HG03558 (cell line): ENCODE measurements at regions not wholly inside any gene's neighbourhood (a gene's known extent, or its start where the extent isn't known, plus 50 kb on each side); places are given as distances from the start of the nearest gene placed in this dataset.
A peak's percentile ranks its signal among the peaks of the same experiment; 100 is the strongest.

Experiments used
- ATAC-seq: cut with Tn5 transposase; IDR thresholded peaks from one replicate; pipeline ENCODE4 v1.9.1; 2021; ENCODE audit warnings: moderate number of reproducible peaks; ENCODE audit not compliant: unreplicated experiment; ENCODE audit errors: extremely low read depth

GRCh38 chr4:144300616-144301015, 160.1 kb upstream of the GYPA start:
- no peak for ATAC-seq

DNA sequence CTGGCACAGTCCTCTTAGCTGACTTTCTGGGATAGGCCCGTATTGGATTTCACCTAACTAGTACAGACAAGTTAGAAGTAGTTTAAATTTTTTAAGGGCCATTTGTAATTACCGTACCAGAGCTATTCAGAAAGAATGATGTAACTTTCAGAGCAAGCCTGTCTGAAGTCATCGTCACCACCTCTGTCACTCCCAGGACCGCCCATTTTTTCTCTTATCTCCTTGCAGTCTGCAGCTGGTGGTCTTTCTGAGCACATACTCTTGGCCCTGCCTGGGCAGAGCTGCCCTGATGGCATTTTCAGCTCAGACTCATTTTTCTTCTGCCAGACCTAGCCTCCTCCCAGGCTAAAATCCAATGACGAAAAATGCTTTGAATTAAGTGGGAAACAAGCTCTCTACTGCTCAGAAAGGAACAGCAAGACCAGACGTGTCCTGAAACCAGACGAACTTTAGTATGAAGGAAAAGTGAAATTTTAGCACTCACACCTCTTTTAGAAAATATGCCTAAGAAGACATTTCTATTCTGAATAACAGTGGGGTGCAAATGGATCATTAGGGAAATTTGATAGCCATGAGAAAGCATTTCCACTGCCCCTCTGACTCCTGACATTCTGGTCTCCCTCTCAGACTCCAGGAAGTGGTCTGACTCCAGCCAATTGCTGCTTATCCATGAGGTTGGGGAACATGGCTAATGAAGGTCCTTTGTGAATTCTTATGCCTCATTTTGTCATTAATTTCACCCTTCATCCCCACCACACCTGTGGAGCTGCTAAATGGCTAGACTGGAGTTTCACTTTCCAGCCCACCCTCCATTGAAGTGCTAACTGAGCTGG, 162.4 kb upstream of the GYPA start:
- no peak for ATAC-seq

DNA sequence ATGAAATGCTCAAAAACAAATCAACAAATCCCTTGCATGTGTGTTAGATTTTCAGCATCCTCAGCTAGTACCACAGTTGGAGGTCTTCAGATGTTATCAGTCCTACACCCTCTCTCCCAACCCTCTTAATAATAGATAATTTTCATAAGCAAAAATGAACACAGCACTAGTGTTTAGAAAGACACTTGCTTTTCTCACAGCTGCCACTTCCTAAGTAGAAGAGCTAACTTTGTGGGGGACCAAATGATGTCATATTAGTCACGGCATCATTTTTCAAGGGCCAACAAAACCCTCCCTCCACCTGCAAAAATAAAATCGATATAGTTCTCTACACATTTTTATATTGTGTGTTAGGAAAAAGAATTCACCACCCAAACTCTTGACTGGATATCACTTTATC, 163.5 kb upstream of the GYPA start:
- ATAC-seq: no peak

GRCh38 chr4:144310535-144310934, 170.0 kb upstream of the GYPA start:
- ATAC-seq: no peak

DNA sequence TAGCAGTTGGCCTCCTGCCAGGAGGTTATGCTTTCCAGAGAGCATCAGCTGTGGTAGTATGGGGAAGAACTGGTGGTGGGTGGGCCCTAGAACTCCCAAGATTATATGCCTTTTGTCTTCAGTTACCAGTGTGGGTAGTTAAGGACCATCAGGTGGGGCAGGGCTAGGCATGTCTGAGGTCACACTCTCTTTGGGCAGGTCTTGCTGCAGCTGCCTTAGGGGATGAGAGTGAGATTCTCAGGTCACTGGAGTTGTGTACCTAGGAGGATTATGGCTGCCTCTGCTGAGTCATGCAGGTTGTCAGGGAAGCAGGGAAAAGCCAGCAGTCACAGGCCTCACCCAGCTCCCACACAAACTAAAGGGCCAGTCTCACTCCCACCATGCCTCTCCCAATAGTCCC, 172.9 kb upstream of the GYPA start:
- no peak for ATAC-seq

DNA sequence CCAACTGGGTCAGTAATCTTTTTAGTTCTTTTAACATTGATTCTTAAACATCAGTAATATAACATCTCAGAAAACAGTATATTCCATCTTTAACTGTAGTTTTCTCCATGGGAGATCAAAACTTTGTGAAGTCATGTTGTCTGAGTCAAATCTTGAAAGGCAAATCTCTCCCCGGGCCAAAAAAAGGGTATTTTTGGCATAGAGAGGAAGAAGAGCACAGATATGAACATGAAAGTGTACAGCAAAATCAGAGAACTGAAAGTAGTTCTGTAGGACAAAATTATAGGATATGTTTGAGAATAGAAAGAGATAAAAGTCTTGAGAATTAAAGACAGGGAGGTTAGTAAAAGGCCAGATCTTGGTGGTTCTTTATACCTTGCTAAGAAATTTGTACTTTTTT, 176.4 kb upstream of the GYPA start:
- ATAC-seq: no peak

DNA sequence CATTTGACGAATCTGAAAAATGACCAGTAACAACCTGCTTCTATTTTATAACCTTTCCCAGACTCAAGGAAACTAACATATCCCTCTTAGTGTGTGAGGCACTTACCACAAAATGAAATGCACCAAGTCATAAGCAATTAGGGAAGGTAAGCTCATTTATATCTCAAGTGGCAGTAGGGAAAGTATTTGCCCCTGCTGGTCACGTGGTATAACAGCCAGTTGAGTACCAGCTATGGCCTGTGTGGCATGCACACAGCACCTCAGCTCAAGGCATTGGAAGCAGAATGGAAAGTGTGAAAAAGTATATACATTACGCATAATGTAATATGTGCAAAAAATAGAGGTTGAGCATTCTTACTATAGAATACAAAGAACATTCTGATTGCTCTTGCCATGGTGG, 178.3 kb upstream of the GYPA start:
- ATAC-seq: no peak

DNA sequence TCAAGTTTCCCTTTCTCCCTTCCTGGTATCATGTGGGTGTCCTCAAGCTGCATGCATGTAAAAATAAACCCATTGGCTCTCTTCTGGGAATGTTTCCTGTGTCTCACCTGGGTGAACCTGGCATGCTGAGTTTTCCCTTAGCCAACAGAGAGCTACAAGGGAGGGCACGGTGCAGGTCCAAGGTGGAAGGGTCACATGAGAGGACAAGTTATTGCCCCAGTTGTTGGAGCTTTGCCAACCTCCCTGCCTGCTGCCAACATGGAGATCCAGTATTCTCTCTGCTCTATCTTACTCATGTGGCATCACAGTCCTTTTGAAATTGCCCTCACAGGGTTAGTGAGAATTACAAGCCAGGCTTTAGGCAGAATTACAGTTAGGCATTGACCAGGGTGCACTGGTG, 196.1 kb upstream of the GYPA start:
- no peak for ATAC-seq

GRCh38 chr4:144338148-144338547, 197.6 kb upstream of the GYPA start:
- peak; percentile 65 for ATAC-seq

GRCh38 chr4:144338834-144339233, 198.3 kb upstream of the GYPA start:
- no peak for ATAC-seq

DNA sequence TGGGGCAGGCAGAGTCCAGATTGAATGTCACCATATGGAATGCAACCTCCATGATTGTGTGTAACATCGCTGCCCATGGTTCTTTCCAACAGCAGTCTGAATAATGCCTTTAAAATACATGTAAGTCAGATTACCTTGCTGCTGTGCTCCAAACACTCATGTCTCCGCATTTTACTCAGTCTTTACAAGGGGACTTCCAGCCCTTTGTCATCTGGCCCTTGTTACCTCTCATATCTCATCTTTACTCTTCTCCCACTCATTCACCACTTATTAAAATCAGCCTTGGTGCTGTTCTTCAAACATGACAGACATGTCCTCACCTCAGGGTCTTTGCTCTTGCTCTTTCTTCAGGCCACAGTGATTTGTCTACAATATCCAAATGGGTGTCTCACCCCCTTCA, 200.4 kb upstream of the GYPA start:
- no peak for ATAC-seq

GRCh38 chr4:144342949-144343760, 202.6 kb upstream of the GYPA start:
- no peak for ATAC-seq

GRCh38 chr4:144347121-144347520, 206.6 kb upstream of the GYPA start:
- ATAC-seq: no peak

- ATAC-seq: no peak
These were observed 210.2 kb upstream of the GYPA start for GRCh38 chr4:144350706-144351105.

GRCh38 chr4:144351306-144351705, 210.8 kb upstream of the GYPA start:
- no peak for ATAC-seq

GRCh38 chr4:144353292-144353691, 212.8 kb upstream of the GYPA start:
- no peak for ATAC-seq

- ATAC-seq: peak; percentile 92
These were observed 215.6 kb upstream of the GYPA start for GRCh38 chr4:144355811-144356757.

DNA sequence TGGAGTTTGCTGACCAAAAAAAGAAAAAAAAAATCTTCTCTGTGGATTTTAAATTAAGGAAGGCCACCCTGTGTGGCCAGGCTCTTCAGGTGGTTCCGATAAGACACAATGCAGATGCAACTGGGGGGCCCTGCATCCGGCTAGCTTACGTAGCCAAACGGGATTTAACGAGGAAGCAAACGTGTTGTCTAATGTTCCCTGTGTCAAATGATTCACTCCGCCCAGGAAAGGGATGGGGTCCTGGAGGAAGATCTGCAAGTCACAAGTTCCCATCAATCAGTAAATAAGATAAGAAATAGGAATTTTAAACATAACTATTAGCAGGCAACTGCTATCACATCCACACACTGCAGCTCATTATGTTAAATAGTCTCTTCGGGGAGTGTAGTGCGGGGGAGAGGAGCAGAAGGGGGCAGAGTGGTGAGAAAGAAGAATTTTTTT, 216.4 kb upstream of the GYPA start:
- ATAC-seq: no peak

DNA sequence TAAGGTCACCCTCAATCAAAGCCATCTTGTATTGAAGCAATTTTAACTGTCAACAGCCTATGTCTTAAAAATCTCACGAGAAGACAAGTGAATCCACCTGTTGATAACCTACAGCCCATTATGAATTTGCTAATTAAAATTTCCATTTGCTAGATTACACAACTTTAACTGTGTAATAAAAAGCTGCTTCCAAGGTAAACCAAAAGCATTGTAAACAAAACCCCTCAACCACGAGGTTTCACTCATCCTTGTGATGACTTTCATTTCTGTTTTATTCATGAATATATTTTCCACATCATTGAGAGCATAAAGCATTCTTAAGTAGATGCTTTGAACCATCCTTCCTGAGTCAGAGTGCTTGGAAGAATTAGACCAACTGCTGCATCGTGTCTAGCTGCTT, 217.5 kb upstream of the GYPA start:
- ATAC-seq: peak; percentile 39

GRCh38 chr4:144360146-144360793, 219.8 kb upstream of the GYPA start:
- ATAC-seq: no peak
